Ascending aorta (tissue), 2 donors: ENCODE measurements at regions not wholly inside any gene's neighbourhood (a gene's known extent, or its start where the extent isn't known, plus 50 kb on each side); places are given as distances from the start of the nearest gene placed in this dataset.

Experiments
- DNase-seq, 2 donors: peaks; one replicate each; pipeline ENCODE4 v3.0.0-alpha.2; 2019; ENCODE audit warnings: low spot score in 2 of 2
- H3K27ac ChIP-seq, 2 donors: fragments of 200-600 bp; sonication (generic); one replicate each; pipeline ENCODE4 v1.5.1; 2016 to 2017; ENCODE audit warnings: mild to moderate bottlenecking in 1 of 2
- H3K27me3 ChIP-seq: fragments of 200-600 bp; sonication (generic); one replicate; pipeline ENCODE4 v1.5.1; 2017
- H3K36me3 ChIP-seq, 2 donors: fragments of 200-600 bp; sonication (generic); one replicate each; pipeline ENCODE4 v1.5.1; 2016
- H3K4me1 ChIP-seq, 2 donors: fragments of 200-600 bp; sonication (generic); one replicate each; pipeline ENCODE4 v1.5.1; 2016 to 2017; ENCODE audit warnings: mild to moderate bottlenecking in 1 of 2
- H3K4me3 ChIP-seq, 2 donors: fragments of 200-600 bp; sonication (generic); one replicate each; pipeline ENCODE4 v1.5.1; 2016 to 2017; ENCODE audit warnings: mild to moderate bottlenecking in 1 of 2
- H3K9me3 ChIP-seq, 2 donors: fragments of 200-600 bp; sonication (generic); one replicate each; pipeline ENCODE4 v1.5.1; 2016
- intact Hi-C: fragments of 100-400 bp; cut with DNase I; formaldehyde crosslinking; loops from one replicate; pipeline ENCODE4 v1.15.1; 2023
- TF ChIP-seq, protein P1 (sequence below), 3 experiments: fragments of 200-600 bp in 2 of 3; fragments of 450-650 bp in 1 of 3; sonication (generic) in 2 of 3; IDR thresholded peaks; one replicate each; pipeline ENCODE4 v1.5.1; 2016 to 2019; ENCODE audit warnings: antibody characterized with exemption in 3 of 3, mild to moderate bottlenecking in 1 of 3, moderate library complexity in 1 of 3

DNA sequence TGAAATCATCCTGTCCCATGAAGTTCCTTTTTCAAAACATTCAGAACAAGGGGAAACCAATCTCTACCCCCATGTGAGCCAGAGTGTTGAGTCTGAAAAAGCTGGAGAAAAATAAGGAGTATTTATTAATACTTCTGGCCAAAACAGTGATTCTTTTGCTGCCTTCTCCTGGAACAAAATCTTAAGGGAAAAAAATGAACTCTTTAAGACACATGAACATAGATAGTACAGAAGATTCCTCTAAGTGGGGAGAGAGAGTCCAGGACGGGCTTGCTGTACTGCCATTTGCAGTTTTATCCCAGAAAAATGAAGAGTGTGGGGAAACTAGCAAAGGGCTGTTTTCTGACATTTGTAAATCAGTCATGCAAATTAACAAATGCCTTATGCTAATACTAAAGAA lies 173.4 kb upstream of the CELF2 start:
- intact Hi-C loops = no loop called here
- H3K4me1 ChIP-seq = no peaks in the 10 kb centered on the region
- TF ChIP-seq, protein P1, sequence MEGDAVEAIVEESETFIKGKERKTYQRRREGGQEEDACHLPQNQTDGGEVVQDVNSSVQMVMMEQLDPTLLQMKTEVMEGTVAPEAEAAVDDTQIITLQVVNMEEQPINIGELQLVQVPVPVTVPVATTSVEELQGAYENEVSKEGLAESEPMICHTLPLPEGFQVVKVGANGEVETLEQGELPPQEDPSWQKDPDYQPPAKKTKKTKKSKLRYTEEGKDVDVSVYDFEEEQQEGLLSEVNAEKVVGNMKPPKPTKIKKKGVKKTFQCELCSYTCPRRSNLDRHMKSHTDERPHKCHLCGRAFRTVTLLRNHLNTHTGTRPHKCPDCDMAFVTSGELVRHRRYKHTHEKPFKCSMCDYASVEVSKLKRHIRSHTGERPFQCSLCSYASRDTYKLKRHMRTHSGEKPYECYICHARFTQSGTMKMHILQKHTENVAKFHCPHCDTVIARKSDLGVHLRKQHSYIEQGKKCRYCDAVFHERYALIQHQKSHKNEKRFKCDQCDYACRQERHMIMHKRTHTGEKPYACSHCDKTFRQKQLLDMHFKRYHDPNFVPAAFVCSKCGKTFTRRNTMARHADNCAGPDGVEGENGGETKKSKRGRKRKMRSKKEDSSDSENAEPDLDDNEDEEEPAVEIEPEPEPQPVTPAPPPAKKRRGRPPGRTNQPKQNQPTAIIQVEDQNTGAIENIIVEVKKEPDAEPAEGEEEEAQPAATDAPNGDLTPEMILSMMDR (IDR thresholded peaks at IDR 0.05) = no peak

DNA sequence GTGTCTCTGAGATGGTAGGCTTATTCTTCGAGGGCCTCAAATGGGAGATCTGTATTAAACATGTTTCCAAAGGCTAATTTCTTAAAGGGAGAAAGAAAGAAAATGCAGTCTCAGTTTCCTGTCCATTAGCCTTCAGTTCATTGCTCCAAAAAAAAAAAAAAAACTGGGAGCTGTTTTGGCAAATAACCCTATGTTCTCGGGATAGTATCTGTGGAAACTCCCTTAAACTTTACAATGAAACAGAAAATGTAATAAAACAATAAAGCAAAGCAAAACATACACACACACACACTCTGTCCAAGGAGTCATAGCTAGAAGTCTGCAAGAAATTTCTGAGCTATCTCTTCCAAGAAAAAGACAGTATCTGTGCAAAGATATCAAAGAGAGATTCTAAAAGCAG lies 172.5 kb upstream of the CELF2 start:
- no peaks in the 10 kb centered on the region for H3K4me1 ChIP-seq
- no peaks in the 10 kb centered on the region for H3K27me3 ChIP-seq
- TF ChIP-seq, protein P1 (IDR thresholded peaks at IDR 0.05) = no peak
- no peaks in the 10 kb centered on the region for H3K36me3 ChIP-seq
- no peak overlapping the region for H3K4me3 ChIP-seq
- no peak overlapping the region for H3K27ac ChIP-seq
- DNase-seq = no peak
- intact Hi-C loops = no loop called here
- peaks cover 0 to under 1% of the 10 kb centered on the region in 2 donors for H3K9me3 ChIP-seq

More for the DNA sequence above, 173.4 kb upstream of the CELF2 start:
- H3K9me3 ChIP-seq = peaks cover 0 to 7% of the 10 kb centered on the region in 2 donors
- H3K36me3 ChIP-seq = no peaks in the 10 kb centered on the region
- no peak overlapping the region for H3K4me3 ChIP-seq
- no peaks in the 10 kb centered on the region for H3K27me3 ChIP-seq
- H3K27ac ChIP-seq = no peak overlapping the region
- no peak for DNase-seq

DNA sequence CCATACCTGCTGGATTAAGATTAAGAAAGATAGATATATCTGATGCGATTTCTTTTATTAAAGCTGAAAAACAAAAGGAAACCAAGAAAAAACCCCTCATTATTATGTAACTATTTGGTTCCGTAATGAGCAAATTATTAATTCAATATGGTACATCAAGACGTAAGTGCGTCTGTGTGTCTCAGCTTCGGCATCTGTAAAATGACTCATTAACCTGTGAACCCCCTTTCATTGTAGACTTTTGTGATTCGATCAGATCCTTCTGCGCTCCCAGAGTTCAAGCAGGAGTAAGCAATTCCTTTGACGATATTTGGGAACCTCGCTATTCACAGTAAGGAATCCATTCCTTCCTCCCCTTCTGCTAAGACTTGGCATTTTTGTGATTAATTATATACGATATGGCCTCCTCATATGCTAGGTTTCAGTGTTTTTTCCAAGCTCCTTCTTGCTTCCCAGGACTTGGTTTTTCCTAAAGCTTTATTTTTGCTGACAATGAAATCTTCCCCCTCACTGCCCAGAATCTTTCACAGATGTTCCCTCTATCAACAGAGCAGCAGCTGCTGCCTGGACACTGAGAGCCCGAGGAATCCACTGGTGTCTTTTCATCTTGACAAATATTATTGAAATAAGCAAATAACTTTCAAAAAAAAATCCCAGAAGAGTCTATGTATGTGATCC lies 171.7 kb upstream of the CELF2 start:
- Histone ChIP-seq H3K4me3 (no peak overlapping the region), H3K27me3 (no peaks in the 10 kb centered on the region), H3K9me3 (no peaks in the 10 kb centered on the region), H3K36me3 (no peaks in the 10 kb centered on the region), H3K27ac (no peak overlapping the region), H3K4me1 (no peaks in the 10 kb centered on the region)
- intact Hi-C loops = no loop called here
- no peak for DNase-seq
- TF ChIP-seq, protein P1 (IDR thresholded peaks at IDR 0.05) = no peak

DNA sequence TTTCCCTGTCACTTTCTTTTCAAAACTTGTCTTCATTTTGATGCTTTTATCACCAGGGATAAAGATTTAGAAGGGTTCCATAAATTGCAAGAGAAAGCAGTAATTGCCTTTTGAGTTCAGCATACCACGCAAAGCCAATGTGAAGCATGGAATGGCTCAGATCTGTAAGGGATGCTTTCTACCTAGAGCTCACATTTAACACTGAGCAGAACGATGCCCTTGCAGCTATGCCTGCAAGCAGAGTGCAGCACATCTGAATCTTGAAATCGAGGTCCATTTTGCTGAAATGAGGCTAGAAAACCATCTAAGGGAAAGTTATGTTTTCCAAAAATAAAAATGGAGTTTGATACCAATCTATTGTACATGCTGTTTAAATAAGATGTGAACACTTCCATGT lies 171.2 kb upstream of the CELF2 start:
- intact Hi-C loops = no loop called here

DNA sequence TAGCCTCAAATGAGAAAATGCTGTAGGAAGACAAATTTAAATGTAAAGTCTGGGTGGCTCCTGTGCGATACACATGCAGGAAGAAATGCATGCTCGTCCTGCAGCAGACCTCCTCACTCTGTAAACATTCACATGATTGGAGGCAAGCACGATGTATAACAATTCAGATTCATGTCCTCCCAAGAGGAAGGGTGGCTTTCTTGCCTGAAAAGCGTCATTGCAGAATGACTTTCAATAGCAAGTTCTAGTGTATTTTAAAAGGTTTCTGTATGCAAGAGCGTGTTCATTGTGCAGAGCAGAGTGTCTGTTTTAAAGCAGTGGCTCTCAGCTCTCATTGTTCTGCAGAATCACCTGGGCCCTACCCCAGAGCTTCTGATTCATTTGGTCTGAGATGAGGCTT lies 170.3 kb upstream of the CELF2 start:
- no peak overlapping the region for H3K4me3 ChIP-seq
- no peaks in the 10 kb centered on the region for H3K27me3 ChIP-seq
- no peaks in the 10 kb centered on the region for H3K36me3 ChIP-seq
- intact Hi-C loops = no loop called here
- H3K4me1 ChIP-seq = no peaks in the 10 kb centered on the region
- H3K27ac ChIP-seq = no peak overlapping the region
- TF ChIP-seq, protein P1 (IDR thresholded peaks at IDR 0.05) = no peak
- no peaks in the 10 kb centered on the region for H3K9me3 ChIP-seq
- DNase-seq = no peak

More for the DNA sequence above, 171.2 kb upstream of the CELF2 start:
- DNase-seq = no peak
- Histone ChIP-seq H3K4me1 (no peaks in the 10 kb centered on the region), H3K4me3 (no peak overlapping the region), H3K27me3 (no peaks in the 10 kb centered on the region), H3K27ac (no peak overlapping the region), H3K9me3 (no peaks in the 10 kb centered on the region), H3K36me3 (no peaks in the 10 kb centered on the region)
- TF ChIP-seq, protein P1 (IDR thresholded peaks at IDR 0.05) = no peak
